Neuronal stem cell (in vitro differentiated cells): ENCODE measurements at regions not wholly inside any gene's neighbourhood (a gene's known extent, or its start where the extent isn't known, plus 50 kb on each side); places are given as distances from the start of the nearest gene placed in this dataset.
A peak's percentile ranks its signal among the peaks of the same experiment; 100 is the strongest.

Experiments used
- DNase-seq: peaks from one replicate; pipeline ENCODE4 v3.0.0-alpha.2; 2013; ENCODE audit warnings: low spot score
- H2AFZ ChIP-seq: one replicate; pipeline ENCODE4 v1.6.1; 2013; ENCODE audit warnings: mild to moderate bottlenecking, low read length, inconsistent platforms
- H2AK5ac ChIP-seq: 2 replicates; pipeline ENCODE4 v1.6.1; 2013; ENCODE audit warnings: low read depth, mild to moderate bottlenecking, inconsistent platforms, low read length, moderate library complexity, mixed read lengths
- H2BK120ac ChIP-seq: 2 replicates; pipeline ENCODE4 v1.6.1; 2013; ENCODE audit warnings: low read depth, mild to moderate bottlenecking, inconsistent platforms, low read length, moderate library complexity, mixed read lengths
- H2BK12ac ChIP-seq: one replicate; pipeline ENCODE4 v1.6.1; 2013; ENCODE audit warnings: low read length, inconsistent platforms
- H2BK15ac ChIP-seq: 2 replicates; pipeline ENCODE4 v1.6.1; 2013; ENCODE audit warnings: mild to moderate bottlenecking, low read length, inconsistent platforms, mixed read lengths
- H2BK5ac ChIP-seq: one replicate; pipeline ENCODE4 v1.6.1; 2013; ENCODE audit warnings: inconsistent platforms, mild to moderate bottlenecking, low read length, moderate library complexity
- H3K14ac ChIP-seq: one replicate; pipeline ENCODE4 v1.6.1; 2013; ENCODE audit warnings: low read length, inconsistent platforms
- H3K18ac ChIP-seq: 2 replicates; pipeline ENCODE4 v1.6.1; 2013; ENCODE audit warnings: low read length, inconsistent platforms
- H3K23ac ChIP-seq: 2 replicates; pipeline ENCODE4 v1.6.1; 2013; ENCODE audit warnings: low read depth, mild to moderate bottlenecking, mixed read lengths, low read length, inconsistent platforms; ENCODE audit not compliant: poor library complexity
- H3K27ac ChIP-seq: replicated peaks from 3 replicates; pipeline ENCODE4 v1.5.1; 2013; ENCODE audit warnings: low read length, inconsistent platforms
- H3K27me3 ChIP-seq, 3 experiments: 2 replicates each; pipeline ENCODE4 v1.6.1; 2013; ENCODE audit warnings: low read length in 3 of 3, mild to moderate bottlenecking in 2 of 3, inconsistent platforms in 1 of 3, low read depth in 1 of 3, mixed read lengths in 1 of 3, moderate library complexity in 1 of 3; ENCODE audit not compliant: control insufficient read depth in 3 of 3, insufficient read depth in 3 of 3
- H3K36me3 ChIP-seq, 2 donors: replicated peaks in 1 of 2; 2 replicates each; pipeline ENCODE4 v1.6.1; 2013; ENCODE audit warnings: low read length in 2 of 2; ENCODE audit not compliant: control insufficient read depth in 2 of 2, insufficient read depth in 2 of 2
- H3K4ac ChIP-seq: 2 replicates; pipeline ENCODE4 v1.6.1; 2013; ENCODE audit warnings: inconsistent platforms, mild to moderate bottlenecking, low read length, moderate library complexity
- H3K4me1 ChIP-seq, 2 donors: 1 replicate in 1 of 2; 2 replicates in 1 of 2; pipeline ENCODE4 v1.6.1; 2013; ENCODE audit warnings: low read length in 2 of 2, low read depth in 1 of 2; ENCODE audit not compliant: control insufficient read depth in 2 of 2, insufficient read depth in 1 of 2
- H3K4me2 ChIP-seq: one replicate; pipeline ENCODE4 v1.6.1; 2013; ENCODE audit warnings: mild to moderate bottlenecking, low read length, inconsistent platforms; ENCODE audit not compliant: insufficient read depth, poor library complexity, severe bottlenecking
- H3K4me3 ChIP-seq, 2 donors: 2 replicates each; pipeline ENCODE4 v1.5.1; 2013; ENCODE audit warnings: low read length in 2 of 2, mild to moderate bottlenecking in 2 of 2, inconsistent platforms in 1 of 2, moderate library complexity in 1 of 2
- H3K79me1 ChIP-seq: one replicate; pipeline ENCODE4 v1.6.1; 2013; ENCODE audit warnings: low read depth, mild to moderate bottlenecking, inconsistent platforms, low read length, moderate library complexity
- H3K9ac ChIP-seq: one replicate; pipeline ENCODE4 v1.6.1; 2013; ENCODE audit warnings: mild to moderate bottlenecking, low read depth, low read length, inconsistent platforms; ENCODE audit not compliant: poor library complexity
- H3K9me3 ChIP-seq, 2 donors: replicated peaks in 1 of 2; 2 replicates each; pipeline versions ENCODE3 to v1.6.1; 2013; ENCODE audit warnings: low read length in 2 of 2, mild to moderate bottlenecking in 2 of 2, inconsistent platforms in 1 of 2, low read depth in 1 of 2, mixed read lengths in 1 of 2, moderate library complexity in 1 of 2; ENCODE audit not compliant: control insufficient read depth in 2 of 2, insufficient read depth in 1 of 2
- H4K8ac ChIP-seq: one replicate; pipeline ENCODE4 v1.6.1; 2013; ENCODE audit warnings: low read depth, mild to moderate bottlenecking, inconsistent platforms, low read length, moderate library complexity
- H4K91ac ChIP-seq: one replicate; pipeline ENCODE4 v1.6.1; 2013; ENCODE audit warnings: low read length, low read depth, mild to moderate bottlenecking, inconsistent platforms; ENCODE audit not compliant: poor library complexity
- WGBS, 2 donors: extraction: QIAGEN DNeasy Blood & Tissue Kit; methylation state at CpG; one replicate each; pipeline ENCODE4 v1.1.7; 2013; ENCODE audit warnings: missing lambda C conversion rate in 2 of 2, mixed read lengths in 1 of 2; ENCODE audit not compliant: insufficient read length in 2 of 2, insufficient replicate concordance in 1 of 2; ENCODE audit errors: extremely low coverage in 2 of 2; 5-methylcytosine and 5-hydroxymethylcytosine counted together

GRCh38 chr7:112540839-112541577 lies 60.2 kb downstream of the LSMEM1 start:
- no CpG with 5 or more reads among the region's 6 CpGs for WGBS, 2 donors

GRCh38 chr7:112546723-112547513 lies 66.1 kb downstream of the LSMEM1 start:
- peak overlapping the region; percentile 76 for H3K4ac ChIP-seq
- no peak overlapping the region for H4K8ac ChIP-seq
- H4K91ac ChIP-seq = no peak overlapping the region
- H3K4me1 ChIP-seq = no peaks in the 10 kb centered on the region
- H3K14ac ChIP-seq = peak overlapping the region; percentile 38
- H3K27me3 ChIP-seq = no peaks in the 10 kb centered on the region
- H3K79me1 ChIP-seq = peaks cover 3% of the 10 kb centered on the region
- peak overlapping the region; percentile 48 for H2BK5ac ChIP-seq
- no peak overlapping the region for H3K9ac ChIP-seq
- no CpG with 5 or more reads among the region's 25 CpGs for WGBS, 2 donors
- no peak overlapping the region for H2BK12ac ChIP-seq
- H3K27ac ChIP-seq = no peak overlapping the region
- no peaks in the 10 kb centered on the region for H3K36me3 ChIP-seq
- H2BK120ac ChIP-seq = no peak overlapping the region
- peak overlapping the region; percentile 85 for H3K23ac ChIP-seq
- H3K4me3 ChIP-seq = no peak overlapping the region
- peak overlapping the region; percentile 23 for H2AFZ ChIP-seq
- DNase-seq = no peak
- no peak overlapping the region for H2BK15ac ChIP-seq
- no peak overlapping the region for H2AK5ac ChIP-seq
- H3K9me3 ChIP-seq = peaks cover 0 to 3% of the 10 kb centered on the region in 2 donors
- no peak overlapping the region for H3K4me2 ChIP-seq
- H3K18ac ChIP-seq = peak overlapping the region; percentile 83

More at GRCh38 chr7:112540839-112541577, 60.2 kb downstream of the LSMEM1 start:
- no peak overlapping the region for H4K91ac ChIP-seq
- H4K8ac ChIP-seq = no peak overlapping the region
- no peak overlapping the region for H2AK5ac ChIP-seq
- no peaks in the 10 kb centered on the region for H3K4me1 ChIP-seq
- no peak overlapping the region for H3K23ac ChIP-seq
- H3K9me3 ChIP-seq = no peaks in the 10 kb centered on the region
- DNase-seq = no peak
- no peak overlapping the region for H2AFZ ChIP-seq
- no peak overlapping the region for H3K18ac ChIP-seq
- no peaks in the 10 kb centered on the region for H3K36me3 ChIP-seq
- H2BK12ac ChIP-seq = no peak overlapping the region
- no peaks in the 10 kb centered on the region for H3K79me1 ChIP-seq
- H3K4me3 ChIP-seq = no peak overlapping the region
- no peak overlapping the region for H3K4me2 ChIP-seq
- H3K14ac ChIP-seq = no peak overlapping the region
- no peak overlapping the region for H2BK5ac ChIP-seq
- no peak overlapping the region for H2BK120ac ChIP-seq
- H3K4ac ChIP-seq = no peak overlapping the region
- no peak overlapping the region for H2BK15ac ChIP-seq
- no peaks in the 10 kb centered on the region for H3K27me3 ChIP-seq
- no peak overlapping the region for H3K9ac ChIP-seq
- no peak overlapping the region for H3K27ac ChIP-seq

GRCh38 chr7:112547916-112548315 lies 67.1 kb downstream of the LSMEM1 start:
- no peak for DNase-seq
- Histone ChIP-seq H3K4ac (no peak overlapping the region), H2BK120ac (no peak overlapping the region), H2BK5ac (no peak overlapping the region), H2BK12ac (no peak overlapping the region), H3K18ac (no peak overlapping the region), H3K9me3 (peaks cover 0 to 3% of the 10 kb centered on the region in 2 donors), H3K4me3 (no peak overlapping the region), H3K4me1 (no peaks in the 10 kb centered on the region), H3K27me3 (no peaks in the 10 kb centered on the region), H4K91ac (no peak overlapping the region), H2AFZ (no peak overlapping the region), H4K8ac (no peak overlapping the region), H2BK15ac (no peak overlapping the region), H3K4me2 (no peak overlapping the region), H3K36me3 (no peaks in the 10 kb centered on the region), H3K27ac (no peak overlapping the region), H3K23ac (no peak overlapping the region), H3K79me1 (peaks cover 3% of the 10 kb centered on the region), H2AK5ac (no peak overlapping the region), H3K14ac (no peak overlapping the region), H3K9ac (no peak overlapping the region)
- WGBS, 2 donors = no CpG with 5 or more reads among the region's 2 CpGs

GRCh38 chr7:112550468-112551060 lies 69.8 kb downstream of the LSMEM1 start:
- H3K23ac ChIP-seq = no peak overlapping the region
- H3K9me3 ChIP-seq = peaks cover 0 to 3% of the 10 kb centered on the region in 2 donors
- no peak overlapping the region for H2BK5ac ChIP-seq
- H3K18ac ChIP-seq = no peak overlapping the region
- H3K14ac ChIP-seq = no peak overlapping the region
- H3K79me1 ChIP-seq = peaks cover 3% of the 10 kb centered on the region
- no peak overlapping the region for H3K9ac ChIP-seq
- H4K91ac ChIP-seq = no peak overlapping the region
- WGBS, 2 donors = no CpG with 5 or more reads among the region's 2 CpGs
- H2AK5ac ChIP-seq = no peak overlapping the region
- H3K4ac ChIP-seq = no peak overlapping the region
- H2BK12ac ChIP-seq = no peak overlapping the region
- no peak for DNase-seq
- no peak overlapping the region for H3K27ac ChIP-seq
- no peak overlapping the region for H3K4me3 ChIP-seq
- no peaks in the 10 kb centered on the region for H3K36me3 ChIP-seq
- H3K27me3 ChIP-seq = no peaks in the 10 kb centered on the region
- H2BK15ac ChIP-seq = no peak overlapping the region
- no peaks in the 10 kb centered on the region for H3K4me1 ChIP-seq
- H2AFZ ChIP-seq = no peak overlapping the region
- no peak overlapping the region for H3K4me2 ChIP-seq
- no peak overlapping the region for H4K8ac ChIP-seq
- no peak overlapping the region for H2BK120ac ChIP-seq
